Osteocyte (in vitro differentiated cells): ENCODE measurements at regions not wholly inside any gene's neighbourhood (a gene's known extent, or its start where the extent isn't known, plus 50 kb on each side); places are given as distances from the start of the nearest gene placed in this dataset.

Source experiments
- DNase-seq: peaks from one replicate; pipeline ENCODE4 v3.0.0; 2021; ENCODE audit warnings: mixed read lengths; ENCODE audit not compliant: unreplicated experiment; ENCODE audit errors: extremely low spot score
- H3K27ac Mint-ChIP-seq: one replicate; pipeline ENCODE4 v1.8.0; 2021; ENCODE audit warnings: mild to moderate bottlenecking, mixed read lengths; ENCODE audit not compliant: unreplicated experiment
- H3K27me3 Mint-ChIP-seq: one replicate; pipeline ENCODE4 v1.8.0; 2021; ENCODE audit warnings: mixed read lengths; ENCODE audit not compliant: unreplicated experiment
- H3K36me3 Mint-ChIP-seq: one replicate; pipeline ENCODE4 v1.8.0; 2021; ENCODE audit warnings: mixed read lengths; ENCODE audit not compliant: unreplicated experiment
- H3K4me1 Mint-ChIP-seq: one replicate; pipeline ENCODE4 v1.8.0; 2021; ENCODE audit warnings: mixed read lengths; ENCODE audit not compliant: unreplicated experiment
- H3K4me3 Mint-ChIP-seq: one replicate; pipeline ENCODE4 v1.8.0; 2021; ENCODE audit warnings: mild to moderate bottlenecking, moderate library complexity, mixed read lengths; ENCODE audit not compliant: unreplicated experiment
- H3K9me3 Mint-ChIP-seq: one replicate; pipeline ENCODE4 v1.8.0; 2021; ENCODE audit warnings: mixed read lengths; ENCODE audit not compliant: unreplicated experiment
- CTCF ChIP-seq: fragments of 200-600 bp; sonication (generic); IDR thresholded peaks from 2 replicates; pipeline ENCODE4 v1.5.0; 2021; ENCODE audit warnings: antibody characterized with exemption, mild to moderate bottlenecking, moderate library complexity

GRCh38 chr5:20648981-20649380 is 661.0 kb upstream of the CDH18 start:
- no peak overlapping the region for H3K27ac Mint-ChIP-seq

GRCh38 chr5:20636686-20637085 is 648.7 kb upstream of the CDH18 start:
- H3K9me3 Mint-ChIP-seq, result no peaks in the 10 kb centered on the region
- H3K4me1 Mint-ChIP-seq, result no peaks in the 10 kb centered on the region
- H3K36me3 Mint-ChIP-seq, result no peaks in the 10 kb centered on the region
- no peaks in the 10 kb centered on the region for H3K27me3 Mint-ChIP-seq
- H3K27ac Mint-ChIP-seq, result no peak overlapping the region
- no peak for DNase-seq
- no peak for TF ChIP-seq CTCF
- no peak overlapping the region for H3K4me3 Mint-ChIP-seq

More at GRCh38 chr5:20648981-20649380, 661.0 kb upstream of the CDH18 start:
- Mint-ChIP-seq H3K9me3 (peaks cover 32% of the 10 kb centered on the region), H3K4me3 (no peak overlapping the region), H3K27me3 (no peaks in the 10 kb centered on the region), H3K4me1 (no peaks in the 10 kb centered on the region), H3K36me3 (no peaks in the 10 kb centered on the region)
- no peak for TF ChIP-seq CTCF
- no peak for DNase-seq

- H3K9me3 Mint-ChIP-seq, result no peaks in the 10 kb centered on the region
- DNase-seq, result no peak
- no peaks in the 10 kb centered on the region for H3K27me3 Mint-ChIP-seq
- no peaks in the 10 kb centered on the region for H3K4me1 Mint-ChIP-seq
- no peak overlapping the region for H3K27ac Mint-ChIP-seq
- H3K36me3 Mint-ChIP-seq, result no peaks in the 10 kb centered on the region
- no peak for TF ChIP-seq CTCF
- H3K4me3 Mint-ChIP-seq, result no peak overlapping the region
Measured at GRCh38 chr5:20619591-20619990, 631.6 kb upstream of the CDH18 start.

- no peak for DNase-seq
- TF ChIP-seq CTCF, result no peak
- Mint-ChIP-seq H3K27me3 (no peaks in the 10 kb centered on the region), H3K4me1 (no peaks in the 10 kb centered on the region), H3K4me3 (no peak overlapping the region), H3K9me3 (no peaks in the 10 kb centered on the region), H3K36me3 (no peaks in the 10 kb centered on the region), H3K27ac (no peak overlapping the region)
Measured at GRCh38 chr5:20618340-20618739, 630.3 kb upstream of the CDH18 start.

GRCh38 chr5:20617841-20618240 is 629.8 kb upstream of the CDH18 start:
- Mint-ChIP-seq H3K36me3 (no peaks in the 10 kb centered on the region), H3K4me1 (no peaks in the 10 kb centered on the region), H3K4me3 (no peak overlapping the region), H3K27ac (no peak overlapping the region), H3K9me3 (no peaks in the 10 kb centered on the region), H3K27me3 (no peaks in the 10 kb centered on the region)
- no peak for DNase-seq
- no peak for TF ChIP-seq CTCF
